ENCODE measurements at regions not wholly inside any gene's neighbourhood (a gene's known extent, or its start where the extent isn't known, plus 50 kb on each side); places are given as distances from the start of the nearest gene placed in this dataset.

- Histone ChIP-seq H3K9me3 (ENCODE audit: control insufficient read depth, insufficient read depth, low read length) (peaks cover 4% of the 10 kb centered on the region), H4K91ac (ENCODE audit: insufficient read depth, low read depth, low read length) (no peak overlapping the region), H4K20me1 (ENCODE audit: insufficient read depth, low read length) (no peaks in the 10 kb centered on the region), H2BK5ac (ENCODE audit: low read depth, low read length, poor library complexity, severe bottlenecking) (no peak overlapping the region), H4K8ac (ENCODE audit: low read depth in 2 of 2, low read length in 2 of 2) (no peak overlapping the region), H3K27me3 (ENCODE audit: control insufficient read depth, insufficient read depth, low read length) (no peaks in the 10 kb centered on the region), H3K56ac (ENCODE audit: extremely low read depth, insufficient read depth, low read length) (no peak overlapping the region), H4K5ac (ENCODE audit: low read depth, low read length) (no peak overlapping the region), H3K27ac (ENCODE audit: insufficient read depth, low read length) (no peak overlapping the region), H3K4me2 (ENCODE audit: low read depth, low read length) (no peak overlapping the region; the same call in 1 of the 2 replicates), H3K9me1 (ENCODE audit: insufficient read depth, low read length) (no peaks in the 10 kb centered on the region), H3K14ac (replicated peaks; ENCODE audit: low read depth, low read length) (no peak overlapping the region; the same call in 1 of the 2 replicates), H2AFZ (replicated peaks; ENCODE audit: low read length, poor library complexity) (no peak overlapping the region), H2AK9ac (replicated peaks; ENCODE audit: low read depth, low read length, poor library complexity) (no peak overlapping the region), H2BK20ac (ENCODE audit: low read depth, low read length) (no peak overlapping the region), H2AK5ac (ENCODE audit: low read depth, low read length) (no peak overlapping the region), H2BK15ac (ENCODE audit: low read depth, low read length) (no peak overlapping the region), H3K18ac (ENCODE audit: low read depth, low read length) (peak overlapping the region; percentile 46; the same call in 1 of the 2 replicates), H3K4me1 (ENCODE audit: control insufficient read depth, insufficient read depth, low read length) (peaks cover 4% of the 10 kb centered on the region), H2BK120ac (ENCODE audit: low read depth, low read length) (no peak overlapping the region), H3K4ac (ENCODE audit: low read depth, low read length) (no peak overlapping the region), H3K79me1 (ENCODE audit: low read depth in 1 of 2, low read length in 2 of 2) (no peaks in the 10 kb centered on the region), H3K9ac (ENCODE audit: low read depth, low read length) (no peak overlapping the region), H3K4me3 (ENCODE audit: insufficient read depth, low read depth, low read length) (no peak overlapping the region), H3K23ac (ENCODE audit: low read depth, low read length) (no peak overlapping the region), H3K36me3 (ENCODE audit: control insufficient read depth, insufficient read depth, low read length) (no peaks in the 10 kb centered on the region)
- peak; percentile 57 for ATAC-seq (ENCODE audit: low read depth)
- peak; percentile 38 for DNase-seq
- in situ Hi-C loops (cut with MboI; ENCODE audit: low sequenced_read_pairs): no loop called here
- intact Hi-C loops (cut with micrococcal nuclease): no loop called here
- ChIA-PET POLR2A (ENCODE audit: unreplicated experiment) (no interaction called here), CTCF (no interaction called here)
- no CpG with 5 or more reads among the region's 3 CpGs for WGBS, 2 experiments (ENCODE audit: extremely low coverage in 2 of 2, insufficient read length in 1 of 2)
- TF ChIP-seq BHLHE40 (IDR thresholded peaks at IDR 0.05; ENCODE audit: low read depth, low read length): no peak
- dilution Hi-C loops (cut with HindIII; ENCODE audit: low sequenced_read_pairs, unreplicated experiment): no loop called here
- no TSS peak for BruUV-seq (replicated peaks)
These were observed 340.1 kb downstream of the BCAT1 start for GRCh38 chr12:24608637-24609285.

All from IMR-90 (cell line).